Stimulated activated naive CD8-positive, alpha-beta T cell treated with anti-CD3 and anti-CD28 coated beads, Interleukin-15, Interleukin-2, amounts not matched to agents 100 U/mL and 50 U/mL, for 24 hours (primary cell): ENCODE measurements at regions not wholly inside any gene's neighbourhood (a gene's known extent, or its start where the extent isn't known, plus 50 kb on each side); places are given as distances from the start of the nearest gene placed in this dataset.
"Not testable (repeated sequence)": the region's sequence is repeated elsewhere in the genome, so short reads cannot be mapped to it uniquely, and the experiment has no call there.

Experiments used
- ATAC-seq: fragments of 150-1000 bp; cut with Tn5 transposase; one replicate; pipeline ENCODE4 v1.10.0; 2021
- DNase-seq: peaks from one replicate; pipeline ENCODE4 v3.0.0; 2021

DNA sequence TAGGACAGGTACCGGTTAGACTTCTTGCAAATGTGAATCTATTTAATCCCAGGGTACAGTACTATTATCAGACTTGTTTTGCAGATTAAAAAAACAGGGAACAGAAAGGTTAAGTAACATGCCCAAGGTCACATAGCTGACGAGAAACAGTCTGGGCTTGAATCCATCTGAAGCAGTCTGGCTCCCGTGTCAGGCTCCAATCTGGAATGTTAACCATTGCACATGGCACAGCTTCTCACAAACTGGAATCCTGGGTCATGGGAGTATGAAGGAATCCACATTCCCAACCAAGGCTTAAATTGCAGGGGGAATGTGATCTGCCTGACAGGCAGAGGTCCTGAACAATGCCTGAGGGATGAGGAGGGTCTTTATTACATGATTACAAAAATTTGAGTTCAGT lies 187.5 kb upstream of the SPTLC3 start:
- ATAC-seq (no peak), DNase-seq (no peak)

- no peak for ATAC-seq
Observed at GRCh38 chr20:12823734-12824133, 185.0 kb upstream of the SPTLC3 start.

DNA sequence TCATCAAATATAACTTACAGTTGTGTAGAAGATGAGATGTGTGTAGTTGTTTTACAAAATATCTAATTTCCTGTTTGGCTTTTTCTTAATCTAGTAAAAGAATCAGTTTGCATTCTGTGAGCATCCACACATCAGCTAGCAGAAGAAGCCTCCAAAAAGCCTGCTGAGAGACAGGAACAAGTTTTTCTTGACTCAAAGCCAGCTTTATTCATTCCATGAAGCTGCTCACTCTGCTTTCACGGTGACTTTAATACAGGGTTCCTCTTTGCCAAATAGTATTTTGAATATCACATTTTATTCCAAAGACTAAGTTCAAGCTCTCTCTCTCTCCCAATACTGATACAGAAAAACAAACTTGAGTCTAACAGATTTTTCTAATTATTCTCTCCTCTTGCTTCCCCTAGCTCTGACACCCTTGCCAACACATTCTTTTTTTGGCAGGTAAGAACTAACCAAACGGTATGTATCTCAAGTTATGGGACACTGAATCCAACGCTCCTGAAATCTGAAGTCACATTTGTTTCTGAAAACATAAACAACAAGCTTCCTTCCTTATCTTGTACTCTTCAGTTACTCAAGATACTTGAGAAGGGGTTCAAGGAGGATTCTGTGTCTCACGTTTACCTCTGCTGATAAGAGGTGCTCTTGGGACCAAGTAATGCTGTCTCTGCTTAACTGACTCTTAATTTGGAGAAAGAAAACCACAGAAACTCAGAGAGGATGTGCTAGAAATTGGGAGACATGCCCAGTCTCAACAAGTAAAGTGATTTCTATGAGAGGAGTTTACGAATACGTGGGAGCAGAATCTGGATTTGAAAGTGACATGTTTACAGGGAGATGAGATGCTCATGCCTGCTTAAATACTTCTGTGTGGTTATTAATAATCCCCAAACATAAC lies 184.2 kb upstream of the SPTLC3 start:
- ATAC-seq, result no peak
- no peak for DNase-seq

More at GRCh38 chr20:12823734-12824133, 185.0 kb upstream of the SPTLC3 start:
- DNase-seq, result no peak

DNA sequence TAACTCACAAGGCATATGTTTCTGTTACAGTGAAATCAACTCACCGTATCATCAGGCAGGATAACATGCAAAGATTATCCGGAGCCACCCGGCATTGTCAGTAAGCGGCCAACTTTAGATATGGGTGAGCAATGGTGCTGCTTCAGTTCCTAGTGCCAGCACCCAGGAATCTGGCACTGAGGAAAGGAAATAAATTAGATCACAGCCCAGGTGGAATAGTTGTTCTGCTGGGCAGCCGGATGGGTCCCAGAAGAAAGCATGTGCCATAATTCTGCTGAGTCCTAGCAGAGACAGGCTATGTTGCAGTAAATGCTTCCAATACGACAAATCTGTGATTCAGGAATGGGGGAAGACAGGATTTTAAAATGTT lies 183.6 kb upstream of the SPTLC3 start:
- DNase-seq (no peak), ATAC-seq (no peak)

DNA sequence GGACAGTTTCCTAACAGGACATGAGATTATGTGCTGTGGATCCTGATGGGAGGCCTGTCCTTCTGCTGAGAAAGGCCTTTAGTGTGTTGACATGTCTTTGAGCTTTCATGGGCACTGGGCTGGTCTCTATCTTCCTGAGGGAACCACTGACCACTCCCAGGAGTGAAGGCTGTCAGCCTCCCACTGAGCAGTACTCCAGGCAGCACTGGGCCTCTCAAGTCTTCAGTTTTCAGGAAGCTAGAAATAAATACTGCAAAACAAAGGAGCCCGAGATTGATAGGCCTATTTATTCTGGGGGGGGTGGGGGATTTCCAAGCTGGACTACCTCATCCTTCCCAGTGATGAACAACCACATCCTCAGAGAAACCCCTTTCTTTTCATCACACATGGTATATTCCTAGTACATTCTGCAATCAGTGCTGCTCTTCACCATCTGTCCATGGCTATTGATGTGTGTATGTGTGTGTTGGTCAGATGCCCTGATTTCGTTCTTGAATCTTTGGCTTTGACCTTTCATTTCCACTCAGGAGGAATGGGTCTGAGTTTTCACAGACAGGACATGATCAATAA lies 180.9 kb upstream of the SPTLC3 start:
- no peak for ATAC-seq

DNA sequence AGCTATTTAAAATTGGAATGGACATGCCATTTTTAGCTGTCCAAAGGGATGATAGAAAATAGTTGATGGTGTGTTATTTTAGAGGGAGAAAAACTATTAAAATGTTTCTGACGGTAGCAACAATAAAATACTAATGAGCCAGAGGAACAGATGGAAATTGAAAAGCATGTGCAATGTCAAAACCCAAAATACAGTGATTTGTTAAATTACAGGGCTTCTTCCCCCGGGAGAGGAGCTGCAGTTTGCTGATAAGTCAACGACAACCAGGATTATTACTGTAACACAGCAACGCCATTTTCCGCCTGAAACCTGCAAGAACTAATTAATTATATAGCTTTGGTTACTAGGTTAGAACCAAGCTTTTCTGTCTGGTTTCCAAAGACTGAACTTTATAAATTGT lies 179.6 kb upstream of the SPTLC3 start:
- DNase-seq (no peak), ATAC-seq (no peak)

More for the DNA sequence above, 180.9 kb upstream of the SPTLC3 start:
- DNase-seq, result no peak

GRCh38 chr20:12833861-12834260 lies 174.9 kb upstream of the SPTLC3 start:
- ATAC-seq, result no peak
- DNase-seq, result no peak

GRCh38 chr20:12835999-12836398 lies 172.8 kb upstream of the SPTLC3 start:
- DNase-seq, result no peak
- ATAC-seq, result no peak

- ATAC-seq (no peak), DNase-seq (no peak)
Observed at GRCh38 chr20:12837646-12838045, 171.1 kb upstream of the SPTLC3 start.

DNA sequence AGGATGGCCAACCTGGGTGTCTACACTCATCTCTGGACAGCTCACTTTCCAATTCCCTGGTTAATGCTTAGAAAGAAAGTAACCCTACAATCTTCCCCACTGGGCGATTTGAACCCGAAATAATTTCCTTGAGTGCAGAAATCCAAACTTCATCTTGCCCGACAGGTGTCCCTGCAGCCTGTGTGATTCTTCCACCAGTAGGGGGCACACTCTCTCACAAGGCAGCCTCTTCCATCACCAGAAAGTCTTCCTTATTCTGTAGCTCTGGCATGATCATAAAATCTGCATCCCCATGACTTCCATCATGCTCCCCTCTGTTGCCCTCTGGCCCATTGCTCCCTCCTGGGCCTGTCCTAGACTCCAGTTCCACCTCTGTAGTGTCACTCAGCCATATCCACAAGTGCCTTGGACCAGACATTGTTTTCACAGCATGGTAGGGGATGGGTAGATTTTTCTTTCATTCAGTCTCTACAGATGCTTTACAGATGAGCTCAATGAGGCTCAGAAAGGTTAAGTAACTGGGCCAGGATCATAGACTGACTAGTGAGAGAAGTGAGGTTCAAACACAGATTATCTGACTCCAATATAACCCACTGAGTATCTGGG lies 170.4 kb upstream of the SPTLC3 start:
- no peak for DNase-seq
- no peak for ATAC-seq

- ATAC-seq, result no peak
- no peak for DNase-seq
Observed at GRCh38 chr20:12847872-12848271, 160.9 kb upstream of the SPTLC3 start.

GRCh38 chr20:12849225-12849910 lies 159.4 kb upstream of the SPTLC3 start:
- ATAC-seq (no peak), DNase-seq (no peak)

GRCh38 chr20:12857643-12858042 lies 151.1 kb upstream of the SPTLC3 start:
- not testable (repeated sequence) for DNase-seq, ATAC-seq

GRCh38 chr20:12860619-12861247 lies 148.0 kb upstream of the SPTLC3 start:
- DNase-seq (no peak), ATAC-seq (no peak)

- ATAC-seq (no peak), DNase-seq (no peak)
Observed at GRCh38 chr20:12869669-12870068, 139.1 kb upstream of the SPTLC3 start.

DNA sequence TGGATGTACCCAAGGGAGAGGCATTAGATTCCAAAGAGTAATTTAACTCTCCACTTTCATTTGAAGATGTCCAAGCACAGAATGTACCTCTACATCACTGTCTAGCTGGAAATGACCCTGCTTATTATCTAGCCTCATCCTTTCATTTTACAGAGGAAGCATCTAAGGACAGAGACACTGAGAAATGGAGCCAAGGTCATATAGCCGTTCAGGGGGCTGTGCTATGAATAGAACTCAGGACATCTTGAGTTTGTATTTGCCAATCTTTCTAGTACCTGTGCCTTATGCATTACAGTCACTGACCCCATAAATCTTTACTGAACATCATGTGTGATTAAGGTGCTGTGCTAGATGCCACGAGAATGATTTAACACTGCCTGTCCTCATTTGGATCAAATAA lies 138.2 kb upstream of the SPTLC3 start:
- ATAC-seq (no peak), DNase-seq (no peak)

- no peak for ATAC-seq
Observed at GRCh38 chr20:12874933-12875332, 133.8 kb upstream of the SPTLC3 start.

DNA sequence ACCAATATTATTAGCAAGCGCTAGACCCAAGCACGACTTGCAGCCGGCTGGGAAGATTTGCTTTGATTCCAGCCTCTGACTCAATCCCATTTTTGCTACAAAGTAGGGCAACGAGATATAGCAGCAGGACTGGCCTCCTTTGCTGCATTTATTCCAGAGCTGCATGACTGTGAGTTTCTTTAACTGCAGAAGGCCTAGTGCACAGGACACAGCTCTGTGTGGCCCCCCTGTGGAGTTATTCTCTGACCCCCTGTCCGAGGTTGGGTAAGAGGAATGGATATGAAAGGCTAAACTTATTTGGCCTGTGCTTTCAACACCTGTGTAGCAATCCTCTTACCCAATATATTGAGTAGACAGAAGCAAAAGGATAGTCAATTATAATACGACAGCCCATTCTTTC lies 133.3 kb upstream of the SPTLC3 start:
- DNase-seq, result no peak
- no peak for ATAC-seq

More at GRCh38 chr20:12874933-12875332, 133.8 kb upstream of the SPTLC3 start:
- DNase-seq, result no peak

- ATAC-seq (no peak), DNase-seq (no peak)
Observed at GRCh38 chr20:12882832-12883506, 125.8 kb upstream of the SPTLC3 start.

DNA sequence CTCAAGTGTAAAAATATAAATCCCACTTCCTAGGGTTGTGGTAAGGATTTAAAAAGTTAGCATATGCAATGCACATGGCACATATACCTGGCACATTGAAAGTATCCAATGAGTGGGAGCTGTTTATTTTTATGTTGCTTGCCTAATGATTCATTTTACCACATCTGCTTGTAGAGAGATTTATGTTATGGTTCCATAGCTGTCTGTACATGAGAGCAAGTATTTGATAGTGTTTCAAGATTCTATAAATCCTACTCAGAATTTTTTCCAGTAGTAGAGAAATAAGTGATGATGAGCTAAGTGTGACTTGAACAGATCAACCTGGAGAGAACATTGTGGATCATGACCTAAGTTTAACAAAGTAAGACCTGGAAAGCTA lies 125.3 kb upstream of the SPTLC3 start:
- DNase-seq (no peak), ATAC-seq (no peak)

DNA sequence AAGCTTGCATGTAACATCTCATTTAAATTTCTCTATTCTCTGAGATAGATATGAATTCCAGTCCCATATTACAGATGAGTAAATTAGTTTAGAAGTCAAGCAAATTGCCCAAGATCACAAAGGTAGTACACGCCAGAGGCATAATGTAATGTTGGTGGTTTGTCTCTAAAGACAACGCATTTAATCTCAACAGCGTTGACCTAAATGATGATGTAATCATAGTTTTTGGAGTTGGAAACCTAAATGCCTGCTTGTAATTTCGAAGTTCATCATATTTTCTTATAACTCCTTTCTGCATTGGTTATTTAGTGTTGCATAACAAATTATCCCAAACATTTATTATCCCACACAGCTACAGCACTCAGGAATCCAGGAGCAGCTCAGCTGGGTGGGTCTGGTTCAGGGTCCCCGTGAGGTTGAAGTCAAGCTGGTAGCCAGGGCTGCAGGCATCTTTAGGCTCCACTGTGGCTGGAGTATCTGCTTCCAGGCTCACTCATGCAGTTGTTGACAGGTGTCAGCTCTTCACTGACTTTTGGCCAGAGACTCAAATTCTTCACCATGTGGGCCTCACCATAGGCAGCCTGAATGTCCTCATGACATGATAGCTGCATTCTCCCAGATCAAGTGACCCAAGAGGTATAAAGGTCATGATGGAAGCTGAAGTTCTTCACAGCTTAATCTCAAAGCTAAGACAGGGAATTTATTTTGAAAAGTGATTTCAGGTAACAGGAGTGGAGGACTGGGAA lies 122.0 kb upstream of the SPTLC3 start:
- DNase-seq, result no peak

More for the DNA sequence above, 122.0 kb upstream of the SPTLC3 start:
- no peak for ATAC-seq
